HepG2 (cell line): ENCODE measurements at regions not wholly inside any gene's neighbourhood (a gene's known extent, or its start where the extent isn't known, plus 50 kb on each side); places are given as distances from the start of the nearest gene placed in this dataset.

Source experiments
- ATAC-seq: fragments of 200-7000 bp; cut with Tn5 transposase; 3 replicates; pipeline ENCODE4 v1.9.1; 2020; ENCODE audit warnings: mild to moderate bottlenecking, moderate library complexity
- BruUV-seq: library from RNA; stranded (reverse); fragments of 400-500 nt; replicated peaks from 2 replicates; lab custom pipeline; 2021; lab: Mats Ljungman, UMichigan
- CTCF ChIA-PET: fragments of 300-600 bp; formaldehyde crosslinking; extraction: SDS; loops from one replicate; lab custom pipeline; 2021; ENCODE audit warnings: low total read pairs, inconsistent platforms, low intra/inter-chr PET ratio; lab: Yijun Ruan, JAX
- POLR2A ChIA-PET: fragments of 350-600 bp; sonication (Branson Sonifier 250); formaldehyde crosslinking; loops from one replicate; lab custom pipeline; 2020; ENCODE audit warnings: antibody characterized with exemption, inconsistent platforms; lab: Yijun Ruan, JAX
- DNase-seq: peaks from one replicate; pipeline ENCODE4 v3.0.0-alpha.2; 2015; ENCODE audit warnings: low spot score
- FAIRE-seq: peaks from 3 replicates; lab custom pipeline; 2011; peaks lifted over from hg19 to GRCh38; lab: Jason Lieb, UNC
- H2AFZ ChIP-seq: one replicate; pipeline ENCODE4 v1.6.1; 2011; ENCODE audit warnings: low read length, inconsistent platforms
- H3K27ac ChIP-seq: fragments of 300-600 bp; 3 replicates; pipeline ENCODE4 v1.8.0; 2011; ENCODE audit warnings: mixed run types, mild to moderate bottlenecking, mixed read lengths, low read length, inconsistent platforms; ENCODE audit not compliant: insufficient read depth; ENCODE audit errors: extremely low read length
- H3K27me3 ChIP-seq, 2 experiments: fragments of 200-600 bp in 1 of 2; 2 replicates in 1 of 2; 3 replicates in 1 of 2; pipeline versions ENCODE4 v1.6.0 to v1.8.0; 2011; ENCODE audit warnings: low read length in 2 of 2, mild to moderate bottlenecking in 2 of 2, moderate library complexity in 2 of 2, inconsistent platforms in 1 of 2; ENCODE audit not compliant: insufficient read depth in 2 of 2, control insufficient read depth in 1 of 2
- H3K36me3 ChIP-seq, 2 experiments: fragments of 200-600 bp in 1 of 2; replicated peaks in 1 of 2; 2 replicates in 1 of 2; 3 replicates in 1 of 2; pipeline versions ENCODE4 v1.5.1 to v1.8.0; 2011; ENCODE audit warnings: low read length in 2 of 2, inconsistent platforms in 1 of 2; ENCODE audit not compliant: insufficient read depth in 2 of 2, control insufficient read depth in 1 of 2
- H3K4me1 ChIP-seq: 2 replicates; pipeline ENCODE4 v1.5.1; 2012; ENCODE audit warnings: low read length, inconsistent platforms; ENCODE audit not compliant: insufficient read depth
- H3K4me2 ChIP-seq: 2 replicates; pipeline ENCODE4 v1.6.0; 2011; ENCODE audit warnings: low read depth, low read length, inconsistent platforms
- H3K4me3 ChIP-seq, 3 experiments: fragments of 200-600 bp in 1 of 3; sonication (generic), shearing (Covaris generic) in 1 of 3; replicated peaks in 1 of 3; 2 replicates each; pipeline ENCODE4 v1.5.1; 2011 to 2016; ENCODE audit warnings: low read length in 3 of 3, inconsistent platforms in 2 of 3, low read depth in 2 of 3, mild to moderate bottlenecking in 2 of 3, control low read depth in 1 of 3, mixed read lengths in 1 of 3; ENCODE audit not compliant: insufficient read depth in 1 of 3
- H3K79me2 ChIP-seq: one replicate; pipeline ENCODE4 v1.6.1; 2011; ENCODE audit warnings: low read length, inconsistent platforms; ENCODE audit not compliant: insufficient read depth
- H3K9ac ChIP-seq: 2 replicates; pipeline ENCODE4 v1.6.0; 2011; ENCODE audit warnings: mild to moderate bottlenecking, low read depth, low read length, inconsistent platforms; ENCODE audit not compliant: insufficient read depth
- H3K9me3 ChIP-seq: 2 replicates; pipeline ENCODE4 v1.5.1; 2012; ENCODE audit warnings: mild to moderate bottlenecking, low read length
- H4K20me1 ChIP-seq: 2 replicates; pipeline ENCODE4 v1.6.0; 2011; ENCODE audit warnings: inconsistent platforms, mild to moderate bottlenecking, low read length, moderate library complexity; ENCODE audit not compliant: insufficient read depth
- AGO1 ChIP-seq: fragments of 200-400 bp; formaldehyde crosslinking; IDR thresholded peaks from 2 replicates; pipeline ENCODE4 v1.6.1; 2017; ENCODE audit warnings: mild to moderate bottlenecking, low read depth, low read length, moderate library complexity; ENCODE audit not compliant: poor library complexity, severe bottlenecking
- AKAP8 ChIP-seq: sonication (generic); formaldehyde crosslinking; IDR thresholded peaks from 2 replicates; pipeline ENCODE4 v1.5.1; 2020; ENCODE audit warnings: mild to moderate bottlenecking, missing genetic modification reagents
- ATF2 ChIP-seq: sonication (generic); formaldehyde crosslinking; IDR thresholded peaks from 2 replicates; pipeline ENCODE4 v1.4.0; 2020; ENCODE audit warnings: missing genetic modification reagents
- CHD4 ChIP-seq: fragments of 200-600 bp; sonication (generic); IDR thresholded peaks from 2 replicates; pipeline ENCODE4 v1.7.0; 2017; ENCODE audit warnings: mild to moderate bottlenecking, low read length, borderline replicate concordance
- EEA1 ChIP-seq: sonication (generic); formaldehyde crosslinking; IDR thresholded peaks from 2 replicates; pipeline ENCODE4 v1.5.1; 2020; ENCODE audit warnings: mild to moderate bottlenecking, missing genetic modification reagents, borderline replicate concordance
- GTF2F1 ChIP-seq: fragments of 150-350 bp; IDR thresholded peaks from 2 replicates; pipeline ENCODE4 v1.6.1; 2014; ENCODE audit warnings: low read length
- HCFC1 ChIP-seq: fragments of 150-350 bp; IDR thresholded peaks from 2 replicates; pipeline ENCODE4 v1.6.1; 2014; ENCODE audit warnings: low read depth, low read length
- HNRNPL ChIP-seq: fragments of 200-400 bp; formaldehyde crosslinking; IDR thresholded peaks from 2 replicates; pipeline ENCODE4 v1.6.1; 2017; ENCODE audit warnings: mild to moderate bottlenecking, low read depth, low read length
- KMT2B ChIP-seq: IDR thresholded peaks from 2 replicates; pipeline ENCODE4 v1.6.1; 2016; ENCODE audit warnings: missing genetic modification reagents, missing compliant biosample characterization
- NR3C1 ChIP-seq: sonication (generic); formaldehyde crosslinking; IDR thresholded peaks from 2 replicates; pipeline ENCODE4 v1.4.0; 2020; ENCODE audit warnings: missing genetic modification reagents
- PRDM10 ChIP-seq: sonication (generic); formaldehyde crosslinking; IDR thresholded peaks from 2 replicates; pipeline ENCODE4 v1.4.0; 2020; ENCODE audit warnings: low read depth, missing genetic modification reagents
- PTBP1 ChIP-seq: fragments of 200-400 bp; formaldehyde crosslinking; IDR thresholded peaks from 2 replicates; pipeline ENCODE4 v1.6.1; 2018; ENCODE audit warnings: low read length, low read depth; ENCODE audit not compliant: poor library complexity, severe bottlenecking
- ZNF24 ChIP-seq: fragments of 450-650 bp; IDR thresholded peaks from 2 replicates; pipeline ENCODE4 v1.6.1; 2017; ENCODE audit warnings: antibody characterized with exemption, mild to moderate bottlenecking
- ZNF564 ChIP-seq: sonication (generic); formaldehyde crosslinking; IDR thresholded peaks from 2 replicates; pipeline ENCODE4 v1.8.1; 2023; ENCODE audit warnings: mild to moderate bottlenecking, missing genetic modification reagents
- ZNF646 ChIP-seq: sonication (generic); formaldehyde crosslinking; IDR thresholded peaks from 2 replicates; pipeline ENCODE4 v1.9.0; 2021; ENCODE audit warnings: mild to moderate bottlenecking, missing genetic modification reagents
- WGBS: methylation state at CpG from one replicate; pipeline ENCODE4 v1.1.6; 2017; ENCODE audit warnings: low lambda C conversion rate; 5-methylcytosine and 5-hydroxymethylcytosine counted together
- in situ Hi-C: cut with HindIII; loops from 2 replicates; pipeline ENCODE4 v1.10.0; 2017; ENCODE audit warnings: low pct_unique_long_range_greater_than_20kb; ENCODE audit not compliant: extremely low pct_ligation_motif_present
- intact Hi-C: fragments of 100-400 bp; cut with micrococcal nuclease; formaldehyde crosslinking; loops from one replicate; pipeline ENCODE4 v1.10.0; 2022; ENCODE audit not compliant: unreplicated experiment

- ChIA-PET CTCF (no interaction called here), POLR2A (no interaction called here)
- Histone ChIP-seq H3K27me3 (peaks cover 1 to 3% of the 10 kb centered on the region in 2 experiments; a peak in 1 of 5 replicates), H3K79me2 (no peaks in the 10 kb centered on the region), H3K27ac (no peak overlapping the region), H3K4me3 (no peak overlapping the region), H3K4me2 (no peak overlapping the region), H3K4me1 (no peaks in the 10 kb centered on the region), H3K9ac (no peak overlapping the region), H2AFZ (no peak overlapping the region), H3K36me3 (no peaks in the 10 kb centered on the region), H4K20me1 (no peaks in the 10 kb centered on the region), H3K9me3 (no peaks in the 10 kb centered on the region)
- no TSS peak for BruUV-seq
- DNase-seq = no peak
- FAIRE-seq = no peak
- 50% methylated on average over 11 of the region's 11 CpGs for WGBS
- intact Hi-C loops (no loop called here), in situ Hi-C loops (no loop called here)
- ATAC-seq = no peak
- TF ChIP-seq AGO1 = no peak
- TF ChIP-seq NR3C1 = no peak
- no peak for TF ChIP-seq AKAP8 (CRISPR knock-in tag)
- TF ChIP-seq ZNF646 (CRISPR knock-in tag) = no peak
- TF ChIP-seq PRDM10 (CRISPR knock-in tag) = no peak
- no peak for TF ChIP-seq KMT2B (CRISPR knock-in tag)
- no peak for TF ChIP-seq GTF2F1
- no peak for TF ChIP-seq ATF2
- TF ChIP-seq PTBP1 = no peak
- no peak for TF ChIP-seq ZNF24
- TF ChIP-seq ZNF564 (CRISPR knock-in tag) = no peak
- TF ChIP-seq HNRNPL = no peak
- TF ChIP-seq HCFC1 = no peak
- no peak for TF ChIP-seq CHD4
- TF ChIP-seq EEA1 (CRISPR knock-in tag) = no peak
Measured at GRCh38 chr9:90306158-90306557, 336.5 kb downstream of the DIRAS2 start.
